ENCODE measurements at regions not wholly inside any gene's neighbourhood (a gene's known extent, or its start where the extent isn't known, plus 50 kb on each side); places are given as distances from the start of the nearest gene placed in this dataset.

GRCh38 chr17:54505404-54505803 lies 395.2 kb upstream of the TOM1L1 start:
- TF ChIP-seq MAFK (IDR thresholded peaks at IDR 0.05; ENCODE audit: low read depth, low read length) (peak; percentile 65), CTCF (conservative IDR thresholded peaks at IDR 0.05; ENCODE audit: low read depth, low read length) (no peak), USF2 (IDR thresholded peaks at IDR 0.05; ENCODE audit: low read depth, low read length) (no peak), POLR2A (IDR thresholded peaks at IDR 0.05; ENCODE audit: low read depth, low read length) (no peak), MXI1 (IDR thresholded peaks at IDR 0.05; ENCODE audit: borderline replicate concordance, low read depth, low read length) (no peak), RCOR1 (IDR thresholded peaks at IDR 0.05; ENCODE audit: insufficient replicate concordance, low read length) (no peak), RFX5 (IDR thresholded peaks at IDR 0.05; ENCODE audit: low read depth, low read length) (no peak), BHLHE40 (IDR thresholded peaks at IDR 0.05; ENCODE audit: low read depth, low read length) (no peak), RAD21 (IDR thresholded peaks at IDR 0.05; ENCODE audit: low read length) (no peak), MAZ (IDR thresholded peaks at IDR 0.05; ENCODE audit: borderline replicate concordance, low read depth, low read length) (no peak), SMC3 (IDR thresholded peaks at IDR 0.05; ENCODE audit: low read depth, low read length) (no peak)

Measured in IMR-90 (cell line).